Mammary epithelial cell (primary cell): ENCODE measurements at regions not wholly inside any gene's neighbourhood (a gene's known extent, or its start where the extent isn't known, plus 50 kb on each side); places are given as distances from the start of the nearest gene placed in this dataset.

Experiments used
- EZH2 ChIP-seq: IDR thresholded peaks from 2 replicates; pipeline ENCODE4 v1.6.1; 2012; ENCODE audit warnings: low read length, inconsistent platforms, borderline replicate concordance
- TF ChIP-seq, protein P1 (sequence below), 2 donors: IDR thresholded peaks in 1 of 2; conservative IDR thresholded peaks in 1 of 2; 2 replicates each; pipeline ENCODE4 v1.5.1; 2011 to 2012; ENCODE audit warnings: inconsistent platforms in 2 of 2, low read length in 2 of 2, mild to moderate bottlenecking in 2 of 2, control low read depth in 1 of 2, low read depth in 1 of 2; ENCODE audit not compliant: insufficient read depth in 1 of 2; ENCODE audit errors: extremely low read depth in 1 of 2

- TF ChIP-seq, protein P1, sequence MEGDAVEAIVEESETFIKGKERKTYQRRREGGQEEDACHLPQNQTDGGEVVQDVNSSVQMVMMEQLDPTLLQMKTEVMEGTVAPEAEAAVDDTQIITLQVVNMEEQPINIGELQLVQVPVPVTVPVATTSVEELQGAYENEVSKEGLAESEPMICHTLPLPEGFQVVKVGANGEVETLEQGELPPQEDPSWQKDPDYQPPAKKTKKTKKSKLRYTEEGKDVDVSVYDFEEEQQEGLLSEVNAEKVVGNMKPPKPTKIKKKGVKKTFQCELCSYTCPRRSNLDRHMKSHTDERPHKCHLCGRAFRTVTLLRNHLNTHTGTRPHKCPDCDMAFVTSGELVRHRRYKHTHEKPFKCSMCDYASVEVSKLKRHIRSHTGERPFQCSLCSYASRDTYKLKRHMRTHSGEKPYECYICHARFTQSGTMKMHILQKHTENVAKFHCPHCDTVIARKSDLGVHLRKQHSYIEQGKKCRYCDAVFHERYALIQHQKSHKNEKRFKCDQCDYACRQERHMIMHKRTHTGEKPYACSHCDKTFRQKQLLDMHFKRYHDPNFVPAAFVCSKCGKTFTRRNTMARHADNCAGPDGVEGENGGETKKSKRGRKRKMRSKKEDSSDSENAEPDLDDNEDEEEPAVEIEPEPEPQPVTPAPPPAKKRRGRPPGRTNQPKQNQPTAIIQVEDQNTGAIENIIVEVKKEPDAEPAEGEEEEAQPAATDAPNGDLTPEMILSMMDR (conservative IDR thresholded peaks at IDR 0.05 in 1 of 2, IDR thresholded peaks at IDR 0.05 in 1 of 2; ENCODE audit: extremely low read depth in 1 of 2, insufficient read depth in 1 of 2, low read depth in 1 of 2, low read length in 2 of 2) = no peak
- no peak for TF ChIP-seq EZH2
Observed at GRCh38 chr12:24121911-24122310, 172.4 kb upstream of the SOX5 start.
